Stimulated activated CD8-positive, alpha-beta memory T cell treated with anti-CD3 and anti-CD28 coated beads, Interleukin-4, amount 100 ng/mL, for 48 hours (primary cell): ENCODE measurements at regions not wholly inside any gene's neighbourhood (a gene's known extent, or its start where the extent isn't known, plus 50 kb on each side); places are given as distances from the start of the nearest gene placed in this dataset.

Experiments used
- DNase-seq: peaks from one replicate; pipeline ENCODE4 v3.0.0-alpha.2; 2020

DNA sequence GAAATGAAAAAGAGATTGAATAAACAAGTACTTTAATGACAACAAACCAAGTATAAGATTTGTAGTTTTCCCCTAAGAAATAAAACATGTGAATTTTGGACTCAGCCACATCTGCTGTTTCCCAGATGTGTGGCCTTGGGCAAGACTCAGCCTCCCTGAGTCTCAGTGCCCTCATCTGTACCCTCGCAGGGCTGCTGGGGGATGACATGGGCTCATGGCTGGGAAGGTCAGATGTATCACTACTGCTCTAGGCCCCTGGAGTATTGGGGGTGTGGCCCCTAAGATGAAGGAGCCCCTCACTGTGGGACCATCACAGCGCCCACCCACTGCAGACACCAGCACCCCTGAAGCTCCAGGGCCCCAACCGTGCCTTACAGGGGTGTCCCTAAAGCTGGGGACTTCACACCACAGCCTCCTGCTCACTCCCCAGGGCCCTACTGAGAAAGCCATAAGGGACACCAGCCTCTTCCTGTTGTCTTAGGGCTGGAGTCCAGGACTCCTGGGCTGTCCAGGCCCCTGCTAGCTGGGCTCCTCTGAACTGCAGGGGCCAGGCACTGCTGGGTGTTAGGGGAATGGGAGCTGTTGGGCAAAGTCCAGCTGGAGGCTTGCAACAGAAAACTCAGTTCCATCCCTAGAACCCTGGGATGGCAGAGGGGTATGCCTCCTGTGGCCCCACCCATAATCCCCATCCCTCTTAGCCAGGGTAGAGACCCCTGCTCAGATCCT is 104.0 kb upstream of the WNT4 start:
- DNase-seq = no peak

- DNase-seq = no peak
Measured at GRCh38 chr1:22247527-22248245, 104.8 kb upstream of the WNT4 start.

GRCh38 chr1:22248746-22249145 is 105.8 kb upstream of the WNT4 start:
- DNase-seq = no peak

GRCh38 chr1:22249928-22250680 is 107.2 kb upstream of the WNT4 start:
- DNase-seq = no peak

DNA sequence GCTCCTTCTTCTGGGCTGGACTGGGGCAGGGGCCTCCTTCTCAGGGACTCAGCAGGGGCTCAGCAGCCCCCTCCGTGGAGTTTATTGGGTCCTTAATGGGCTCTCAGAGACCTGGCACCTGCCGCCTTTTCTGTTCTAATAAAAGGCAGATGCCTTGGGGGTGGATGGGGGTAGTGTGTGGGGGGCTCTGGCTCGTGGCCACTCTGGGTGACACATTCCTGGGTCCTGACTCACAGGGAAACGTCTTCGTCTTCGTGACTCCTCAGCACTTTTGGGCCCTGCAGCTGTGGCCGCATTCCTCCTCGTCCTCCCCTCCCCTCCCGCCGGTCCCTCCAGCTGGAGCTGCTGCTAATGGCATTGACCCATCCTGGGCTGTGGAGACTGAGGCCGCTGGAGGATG is 107.8 kb upstream of the WNT4 start:
- DNase-seq = no peak

DNA sequence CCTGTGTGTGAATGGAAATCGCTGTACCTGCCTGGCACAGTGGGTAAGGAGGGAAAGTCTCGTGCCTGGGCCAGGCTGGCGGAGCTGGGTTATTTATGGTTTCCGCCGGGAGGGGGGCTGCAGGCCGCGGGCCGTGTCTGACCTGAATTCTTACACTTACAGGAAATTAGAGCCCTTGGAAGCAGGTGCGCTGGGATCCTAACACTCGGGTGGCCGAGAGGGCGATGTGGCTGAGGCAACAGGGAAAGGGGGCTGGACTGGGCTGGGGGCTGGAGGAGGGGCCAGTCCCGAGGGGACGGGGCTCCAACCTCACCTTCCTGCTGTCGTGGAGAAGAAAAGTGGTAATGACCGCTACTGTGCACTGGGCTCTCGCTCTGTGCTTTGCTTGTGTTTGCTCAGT is 109.4 kb upstream of the WNT4 start:
- no peak for DNase-seq

DNA sequence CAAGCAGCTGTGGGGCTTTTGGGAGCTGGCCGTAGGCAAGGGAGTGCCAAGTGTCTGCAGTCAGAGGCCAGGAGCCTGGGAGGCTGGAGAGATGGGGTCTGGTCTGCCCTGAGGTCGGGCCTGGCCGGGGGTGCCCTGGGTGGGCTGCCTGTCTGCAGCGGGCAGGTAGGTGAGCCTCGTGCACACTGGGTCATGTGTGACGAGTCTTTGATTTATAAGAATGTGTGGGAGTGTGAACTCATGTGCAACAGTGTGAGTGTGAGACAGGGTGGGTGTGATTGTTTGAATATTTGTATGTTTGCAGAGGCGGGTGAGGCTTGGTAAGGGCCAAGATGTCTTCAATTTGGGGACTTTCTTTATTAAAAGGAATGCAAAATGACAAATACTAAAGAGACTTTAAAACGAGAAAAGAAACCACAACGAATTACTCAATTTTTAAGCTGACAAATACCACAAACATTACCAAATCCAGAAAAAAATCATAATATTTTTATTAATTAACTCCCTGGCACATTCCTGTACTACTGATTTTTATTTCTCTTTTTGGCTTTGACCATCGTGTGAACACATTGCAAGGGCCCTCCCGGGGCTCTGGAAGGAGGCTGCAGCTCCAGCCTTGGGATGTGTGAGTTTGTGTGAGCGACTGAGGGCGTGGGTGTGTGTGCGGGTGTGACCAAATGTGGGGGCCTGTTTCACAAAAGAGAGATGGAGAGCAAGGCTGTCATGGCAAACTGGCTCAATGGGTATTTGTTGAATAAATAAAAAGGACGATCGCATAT is 110.3 kb upstream of the WNT4 start:
- DNase-seq = no peak

DNA sequence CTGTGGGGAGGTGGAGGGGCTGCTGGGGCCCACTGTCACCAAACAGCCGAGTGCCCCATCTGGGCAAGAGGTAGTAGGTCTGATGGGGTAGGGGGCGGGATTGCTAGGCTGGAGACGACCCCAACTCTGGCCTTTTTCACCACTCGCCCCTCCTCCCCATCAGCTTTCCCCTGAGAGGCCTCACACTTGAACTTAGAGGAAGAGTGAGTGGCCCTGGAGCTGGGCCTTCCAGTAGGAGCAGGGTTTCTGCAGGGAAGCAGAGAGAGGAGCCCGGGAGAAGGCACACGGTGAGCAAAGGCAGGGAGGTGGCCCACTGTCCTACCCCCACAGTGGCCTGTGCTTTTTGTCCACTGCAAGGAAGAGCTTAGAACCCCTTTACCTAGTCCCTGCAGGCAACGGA is 111.9 kb upstream of the WNT4 start:
- no peak for DNase-seq

GRCh38 chr1:22255341-22256212 is 112.7 kb upstream of the WNT4 start:
- no peak for DNase-seq

- DNase-seq = no peak
Measured at GRCh38 chr1:22256213-22256512, 113.3 kb upstream of the WNT4 start.

DNA sequence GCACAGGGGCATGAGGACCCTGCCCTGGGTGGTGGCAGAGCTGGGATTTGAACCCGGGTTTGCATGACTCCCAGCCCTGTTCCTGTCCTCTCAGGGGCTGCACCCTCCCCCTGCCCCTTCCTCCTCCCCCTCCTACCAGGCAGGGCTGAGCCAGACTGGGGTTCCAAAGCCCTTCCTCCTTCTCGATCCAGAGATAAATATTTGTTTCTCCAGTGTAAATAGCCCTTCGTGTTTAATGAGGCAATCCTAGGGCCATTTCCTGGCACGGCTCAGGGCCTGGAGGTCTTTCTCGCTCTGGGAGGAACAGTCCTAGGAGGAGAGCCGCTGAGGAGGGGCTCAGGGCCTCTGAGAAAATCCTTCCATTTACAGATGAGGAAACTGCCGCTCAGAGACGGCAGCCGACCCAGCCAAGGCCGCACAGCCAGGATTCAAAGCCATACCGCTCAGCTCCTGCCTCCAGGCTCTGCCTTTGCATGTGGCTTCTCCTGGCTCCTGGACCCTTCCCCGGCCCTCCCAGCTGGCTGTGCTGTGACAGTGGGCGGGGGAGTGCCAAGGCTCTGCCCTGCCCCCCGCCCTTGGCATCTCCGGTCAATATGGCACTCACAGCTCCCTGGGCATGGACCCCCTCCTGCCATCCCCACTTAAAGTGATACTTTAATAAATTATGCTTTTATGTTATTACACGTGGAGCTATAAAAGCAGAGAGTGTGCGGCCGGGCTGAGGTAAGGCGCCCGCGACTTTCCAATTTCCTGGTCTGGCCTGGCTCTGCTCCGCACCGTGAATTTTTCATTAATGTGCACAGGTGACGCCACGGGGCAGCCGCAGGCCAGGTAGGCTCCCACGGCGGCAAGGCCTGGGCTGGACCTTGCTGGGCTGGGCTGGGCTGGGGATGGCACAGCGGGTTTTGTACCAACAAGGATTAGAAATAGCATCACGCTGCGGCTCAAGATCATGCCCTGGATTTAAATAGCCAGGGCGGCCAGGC is 114.7 kb upstream of the WNT4 start:
- DNase-seq = no peak

GRCh38 chr1:22258698-22259097 is 115.8 kb upstream of the WNT4 start:
- DNase-seq = no peak

- no peak for DNase-seq
Measured at GRCh38 chr1:22259551-22260282, 116.8 kb upstream of the WNT4 start.

DNA sequence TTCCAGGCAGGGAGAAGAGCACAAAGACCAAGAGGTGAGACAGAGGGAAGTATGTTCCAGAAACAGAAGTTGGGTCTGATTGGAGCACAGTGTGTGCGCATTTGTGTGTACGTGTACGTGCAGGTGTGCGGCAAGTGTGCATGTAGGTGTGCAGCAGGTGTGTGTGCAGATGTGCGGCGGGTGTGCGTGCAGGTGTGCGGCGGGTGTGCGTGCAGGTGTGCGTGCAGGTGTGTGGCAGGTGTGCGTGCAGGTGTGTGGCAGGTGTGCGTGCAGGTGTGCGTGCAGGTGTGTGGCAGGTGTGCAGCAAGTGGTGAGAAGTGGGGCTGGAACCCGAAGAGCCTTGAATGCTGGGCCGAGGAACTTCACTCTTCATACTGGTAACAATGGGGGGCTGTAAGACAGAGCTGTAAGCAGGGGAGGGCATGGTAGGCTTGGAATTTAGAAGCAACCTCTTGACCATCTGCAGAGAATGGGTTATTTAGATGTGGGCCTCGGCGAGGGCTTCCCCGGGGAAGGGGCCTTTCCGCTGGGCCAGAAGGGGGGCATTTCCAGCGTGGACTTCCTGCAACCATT is 118.0 kb upstream of the WNT4 start:
- no peak for DNase-seq

DNA sequence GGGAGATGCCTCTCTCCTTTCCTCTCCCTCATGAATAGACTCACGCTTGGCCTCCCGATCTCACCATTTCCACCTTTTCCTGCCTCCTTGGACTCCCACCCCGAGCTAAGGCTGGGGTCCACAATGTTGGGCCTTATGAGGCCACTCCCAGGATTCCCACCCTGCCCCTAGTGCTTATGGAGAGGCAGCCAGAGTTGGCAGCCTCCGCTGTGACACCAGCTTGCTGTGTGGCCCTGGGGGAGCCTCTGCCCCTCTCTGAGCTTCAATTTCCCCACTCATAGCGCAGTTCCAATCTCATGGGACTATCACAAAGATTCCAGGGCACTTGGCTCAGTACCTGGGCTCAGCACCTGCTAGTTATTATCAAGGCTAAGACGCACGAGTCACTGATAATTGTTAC is 118.7 kb upstream of the WNT4 start:
- DNase-seq = no peak

DNA sequence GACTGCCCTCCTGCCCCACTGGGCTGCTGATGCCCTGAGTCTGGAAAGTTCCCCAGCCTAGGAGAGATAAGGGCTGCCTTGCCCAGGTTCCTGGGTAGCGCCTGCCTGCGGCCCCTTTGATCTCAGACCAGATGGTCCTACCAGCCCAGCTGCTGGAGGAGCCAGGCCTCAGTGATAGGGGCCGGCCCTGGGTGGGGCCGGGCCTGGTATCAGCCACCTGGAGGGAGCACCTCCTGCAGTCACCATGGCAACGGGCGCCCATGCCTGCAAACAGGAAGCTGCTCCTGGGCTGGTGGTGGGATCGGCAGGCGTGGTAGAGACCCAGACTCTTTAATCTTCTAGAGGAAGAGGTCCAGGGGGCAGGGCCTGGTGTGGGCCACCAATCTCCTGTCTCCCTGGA is 119.7 kb upstream of the WNT4 start:
- no peak for DNase-seq

GRCh38 chr1:22263359-22263758 is 120.5 kb upstream of the WNT4 start:
- DNase-seq = no peak

DNA sequence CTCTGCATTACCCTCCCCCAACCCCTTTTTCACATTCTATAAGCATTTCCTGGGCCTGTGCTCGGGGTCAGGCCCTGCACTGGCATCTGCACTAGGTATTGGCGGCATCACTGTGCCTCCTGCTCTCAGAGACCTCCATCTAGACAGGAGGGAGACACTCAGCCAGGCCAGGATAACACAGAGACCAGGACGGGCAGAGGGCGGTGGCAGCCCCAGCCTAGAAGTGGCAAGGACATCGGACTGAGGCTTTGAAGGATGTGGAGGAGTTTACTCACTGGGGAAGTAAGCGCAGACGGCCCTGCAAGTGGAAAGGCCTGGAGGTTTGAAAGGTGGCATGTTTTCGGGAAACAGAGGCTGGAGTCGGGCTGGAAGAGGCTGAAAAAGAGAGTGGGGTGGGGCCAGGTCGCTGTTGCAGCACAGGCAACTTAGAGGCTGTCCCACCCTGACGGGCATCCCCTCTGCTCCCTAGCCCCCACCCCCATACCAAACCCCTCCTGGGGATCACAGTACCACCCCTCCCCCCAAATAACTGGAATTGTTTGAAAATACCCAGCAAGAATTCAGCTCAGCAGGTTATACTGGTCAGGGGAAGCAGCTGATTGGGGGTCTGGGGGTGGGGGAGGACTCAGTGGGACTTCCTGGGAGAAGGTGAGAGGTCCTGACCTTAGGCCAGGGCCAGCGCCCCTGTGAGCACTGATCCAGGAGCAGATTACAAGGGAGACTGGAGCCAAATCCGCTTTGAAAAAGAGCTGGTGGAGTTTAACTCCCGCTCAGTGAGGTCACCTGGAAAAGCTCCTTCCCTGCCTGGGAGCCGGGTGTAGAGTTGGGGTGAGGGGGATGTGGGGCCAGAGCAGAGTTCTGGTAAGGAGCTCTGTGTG is 121.8 kb upstream of the WNT4 start:
- no peak for DNase-seq

GRCh38 chr1:22266141-22266540 is 123.2 kb upstream of the WNT4 start:
- DNase-seq = no peak
